Bronchial epithelial cell (primary cell): ENCODE measurements at regions not wholly inside any gene's neighbourhood (a gene's known extent, or its start where the extent isn't known, plus 50 kb on each side); places are given as distances from the start of the nearest gene placed in this dataset.
"Not testable (repeated sequence)": the region's sequence is repeated elsewhere in the genome, so short reads cannot be mapped to it uniquely, and the experiment has no call there.

Experiments
- DNase-seq: peaks from one replicate; pipeline ENCODE4 v3.0.0-alpha.2; 2010; ENCODE audit warnings: low read depth
- FAIRE-seq: peaks from 2 replicates; lab custom pipeline; 2011; peaks lifted over from hg19 to GRCh38; lab: Jason Lieb, UNC
- H3K27me3 ChIP-seq: 2 replicates; pipeline ENCODE4 v1.5.1; 2011; ENCODE audit warnings: low read length; ENCODE audit not compliant: control insufficient read depth, insufficient read depth
- H3K36me3 ChIP-seq: 2 replicates; pipeline ENCODE4 v1.5.1; 2011; ENCODE audit warnings: low read length; ENCODE audit not compliant: control insufficient read depth, insufficient read depth
- H3K4me3 ChIP-seq: 2 replicates; pipeline ENCODE4 v1.5.1; 2011; ENCODE audit warnings: mild to moderate bottlenecking, low read depth, low read length, control low read depth
- TF ChIP-seq, protein P1 (sequence below): IDR thresholded peaks from 2 replicates; pipeline ENCODE4 v1.5.1; 2011; ENCODE audit warnings: mild to moderate bottlenecking, moderate library complexity, low read length, control low read depth, inconsistent platforms; ENCODE audit not compliant: insufficient read depth, severe bottlenecking

DNA sequence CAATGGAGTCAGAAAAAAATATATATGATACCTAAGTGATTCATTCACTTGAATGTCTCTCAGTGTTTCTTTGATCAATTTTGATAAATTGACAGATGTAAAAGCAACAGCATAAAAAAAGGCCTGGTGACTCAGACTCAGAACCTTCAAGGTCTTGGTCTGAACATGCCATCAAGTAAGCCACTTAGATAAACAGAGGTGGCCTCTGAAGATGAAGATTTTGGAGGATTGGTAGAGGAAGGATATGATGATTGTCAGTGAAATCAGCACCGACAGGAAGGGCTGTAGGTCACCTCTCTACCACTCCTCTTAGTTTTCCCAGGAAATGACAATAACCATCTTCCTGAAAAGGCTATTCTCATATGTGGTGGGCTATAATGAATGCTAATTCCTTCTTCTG is 422.8 kb upstream of the EPHA7 start:
- H3K27me3 ChIP-seq, result no peaks in the 10 kb centered on the region
- no peak overlapping the region for H3K4me3 ChIP-seq
- TF ChIP-seq, protein P1, sequence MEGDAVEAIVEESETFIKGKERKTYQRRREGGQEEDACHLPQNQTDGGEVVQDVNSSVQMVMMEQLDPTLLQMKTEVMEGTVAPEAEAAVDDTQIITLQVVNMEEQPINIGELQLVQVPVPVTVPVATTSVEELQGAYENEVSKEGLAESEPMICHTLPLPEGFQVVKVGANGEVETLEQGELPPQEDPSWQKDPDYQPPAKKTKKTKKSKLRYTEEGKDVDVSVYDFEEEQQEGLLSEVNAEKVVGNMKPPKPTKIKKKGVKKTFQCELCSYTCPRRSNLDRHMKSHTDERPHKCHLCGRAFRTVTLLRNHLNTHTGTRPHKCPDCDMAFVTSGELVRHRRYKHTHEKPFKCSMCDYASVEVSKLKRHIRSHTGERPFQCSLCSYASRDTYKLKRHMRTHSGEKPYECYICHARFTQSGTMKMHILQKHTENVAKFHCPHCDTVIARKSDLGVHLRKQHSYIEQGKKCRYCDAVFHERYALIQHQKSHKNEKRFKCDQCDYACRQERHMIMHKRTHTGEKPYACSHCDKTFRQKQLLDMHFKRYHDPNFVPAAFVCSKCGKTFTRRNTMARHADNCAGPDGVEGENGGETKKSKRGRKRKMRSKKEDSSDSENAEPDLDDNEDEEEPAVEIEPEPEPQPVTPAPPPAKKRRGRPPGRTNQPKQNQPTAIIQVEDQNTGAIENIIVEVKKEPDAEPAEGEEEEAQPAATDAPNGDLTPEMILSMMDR, result no peak
- DNase-seq (no peak), FAIRE-seq (no peak)
- no peaks in the 10 kb centered on the region for H3K36me3 ChIP-seq

DNA sequence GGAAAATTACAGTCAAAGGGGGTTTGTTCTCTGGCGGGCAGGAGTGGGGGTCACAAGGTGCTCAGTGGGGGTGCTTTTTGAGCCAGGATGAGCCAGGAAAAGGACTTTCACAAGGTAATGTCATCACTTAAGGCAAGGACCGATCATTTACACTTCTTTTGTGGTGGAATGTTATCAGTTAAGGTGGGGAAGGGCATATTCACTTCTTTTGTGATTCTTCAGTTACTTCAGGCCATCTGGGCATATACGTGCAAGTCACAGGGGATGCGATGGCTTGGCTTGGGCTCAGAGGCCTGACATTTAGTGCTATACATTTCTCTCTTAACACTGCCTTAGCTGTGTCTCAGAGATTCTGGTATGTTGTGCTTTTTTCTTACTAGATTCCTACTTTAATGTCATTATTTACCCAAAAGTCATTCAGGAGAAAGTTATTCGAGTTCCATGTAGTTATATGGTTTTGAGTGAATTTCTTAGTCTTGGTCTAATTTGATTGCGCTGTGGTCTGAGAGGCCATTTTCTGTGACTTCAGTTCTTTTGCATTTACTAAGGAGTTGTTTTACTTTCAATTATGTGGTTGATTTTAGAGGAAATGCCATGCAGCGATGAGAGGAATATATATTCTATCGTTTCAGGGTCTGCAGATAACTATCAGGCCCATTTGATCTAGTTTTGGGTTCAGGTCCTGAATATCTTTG is 416.2 kb upstream of the EPHA7 start:
- H3K36me3 ChIP-seq, H3K4me3 ChIP-seq, FAIRE-seq, H3K27me3 ChIP-seq, DNase-seq: not testable (repeated sequence)

DNA sequence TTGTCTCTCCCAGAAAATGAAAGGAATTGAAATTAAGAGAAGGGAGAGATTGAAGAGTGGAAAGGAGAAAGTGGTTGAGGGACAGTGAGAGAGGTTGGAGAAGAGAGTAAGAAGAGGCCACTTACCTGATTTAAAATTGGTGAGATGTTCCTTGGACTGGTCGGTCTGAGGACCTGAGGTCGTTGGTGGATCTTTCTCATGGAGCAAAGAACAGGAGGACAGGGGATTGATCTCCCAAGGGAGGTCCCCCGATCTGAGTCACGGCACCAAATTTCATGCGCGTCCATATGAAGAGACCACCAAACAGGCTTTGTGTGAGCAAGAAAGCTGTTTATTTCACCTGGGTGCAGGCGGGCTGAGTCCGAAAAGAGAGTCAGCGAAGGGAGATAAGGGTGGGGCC is 415.7 kb upstream of the EPHA7 start:
- not testable (repeated sequence) for H3K27me3 ChIP-seq, DNase-seq, FAIRE-seq, H3K4me3 ChIP-seq, H3K36me3 ChIP-seq

DNA sequence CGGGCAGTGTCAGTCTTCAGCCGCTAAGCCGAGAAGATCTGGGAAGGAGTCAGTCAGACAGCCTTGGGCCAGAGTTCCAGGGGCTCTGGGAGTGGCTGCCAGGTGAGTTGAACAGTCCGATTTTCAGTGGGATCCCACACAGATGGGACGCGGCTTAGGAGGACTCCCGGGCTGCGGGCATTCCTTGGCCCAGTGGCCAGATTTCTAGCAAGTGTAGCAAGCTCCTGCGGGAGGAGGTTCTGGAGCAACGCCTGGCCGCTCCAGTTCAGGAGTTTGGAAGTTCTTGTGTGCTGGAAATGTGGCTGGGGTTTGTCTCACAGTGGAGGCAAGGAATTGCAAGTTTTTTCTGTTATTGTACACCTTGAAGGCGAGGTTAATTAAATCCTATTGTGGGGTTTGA is 414.0 kb upstream of the EPHA7 start:
- DNase-seq, H3K4me3 ChIP-seq, FAIRE-seq, H3K27me3 ChIP-seq, H3K36me3 ChIP-seq: not testable (repeated sequence)

DNA sequence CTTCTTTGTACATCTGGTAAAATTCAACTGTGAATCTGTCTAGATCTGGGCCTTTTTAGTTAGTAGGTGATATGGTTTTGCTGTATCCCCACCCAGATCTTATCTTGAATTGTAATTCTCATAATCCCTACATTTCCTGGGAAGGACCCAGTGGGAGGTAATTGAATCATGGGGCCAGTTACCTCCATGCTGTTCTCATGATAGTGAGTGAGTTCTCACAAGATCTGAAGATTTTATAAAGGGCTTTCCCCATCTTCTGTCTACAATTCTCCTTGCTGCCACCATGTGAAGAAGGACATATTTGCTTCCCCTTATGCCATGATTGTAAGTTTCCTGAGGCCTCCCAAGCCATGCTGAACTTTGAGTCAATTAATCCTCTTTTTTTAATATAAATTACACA is 410.4 kb upstream of the EPHA7 start:
- DNase-seq, FAIRE-seq, H3K27me3 ChIP-seq, H3K4me3 ChIP-seq, H3K36me3 ChIP-seq: not testable (repeated sequence)

DNA sequence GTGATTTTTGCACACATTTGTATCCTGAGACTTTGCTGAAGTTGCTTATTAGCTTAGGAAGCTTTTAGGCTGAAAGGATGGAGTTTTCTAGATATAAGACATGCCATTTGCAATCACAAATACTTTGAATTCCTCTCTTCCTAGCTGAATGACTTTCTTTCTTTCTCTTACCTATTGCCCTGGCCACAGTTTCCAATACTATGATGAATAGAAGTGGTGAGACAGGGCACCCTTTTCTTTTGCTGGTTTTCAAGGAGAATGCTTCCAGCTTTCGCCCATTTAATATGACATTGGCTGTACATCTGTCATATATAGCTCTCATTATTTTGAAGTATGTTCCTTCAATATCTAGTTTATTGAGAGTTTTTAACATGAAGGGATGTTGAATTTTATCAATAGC is 409.6 kb upstream of the EPHA7 start:
- Histone ChIP-seq H3K36me3 (no peaks in the 10 kb centered on the region), H3K4me3 (no peak overlapping the region), H3K27me3 (no peaks in the 10 kb centered on the region)
- no peak for FAIRE-seq
- DNase-seq, result no peak
- TF ChIP-seq, protein P1, result no peak

DNA sequence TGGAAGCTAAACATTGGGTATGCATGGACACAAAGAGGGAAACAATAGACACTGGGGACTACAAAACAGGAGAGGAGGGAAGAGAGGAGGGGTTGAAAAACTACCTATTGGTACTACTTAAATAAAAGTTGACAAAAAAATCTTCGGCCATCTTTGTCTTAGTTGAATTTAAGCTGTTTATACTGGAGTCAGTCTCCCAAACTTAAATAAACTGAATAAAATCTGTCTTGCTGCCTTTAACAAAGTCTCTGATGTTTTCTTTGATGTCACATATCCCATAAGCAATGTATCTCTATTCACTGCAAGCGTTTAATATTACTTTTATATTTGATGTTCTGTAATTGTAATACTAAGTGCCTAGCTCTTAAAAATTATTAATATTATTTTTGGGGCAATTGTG is 409.2 kb upstream of the EPHA7 start:
- DNase-seq, result no peak
- no peak overlapping the region for H3K4me3 ChIP-seq
- H3K27me3 ChIP-seq, result no peaks in the 10 kb centered on the region
- no peaks in the 10 kb centered on the region for H3K36me3 ChIP-seq
- no peak for FAIRE-seq
- TF ChIP-seq, protein P1, result no peak

DNA sequence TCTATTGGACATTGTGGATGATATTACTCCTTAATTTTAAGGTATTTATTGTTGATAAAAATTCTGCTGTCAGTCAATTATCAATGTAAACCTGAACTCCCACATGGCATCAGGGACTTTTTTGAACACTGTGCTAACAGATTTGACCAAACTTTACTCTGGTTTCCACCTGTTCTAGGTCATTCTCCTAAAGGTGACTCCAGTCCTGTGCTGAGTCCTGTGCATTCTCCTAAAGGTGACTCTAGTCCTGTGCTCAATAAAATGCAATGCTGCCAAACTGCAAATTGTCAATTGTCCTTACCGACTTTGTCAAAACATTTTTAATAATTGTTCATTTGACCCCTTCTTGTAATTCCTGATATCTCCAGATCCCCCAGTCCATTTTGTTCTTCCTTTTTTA is 408.4 kb upstream of the EPHA7 start:
- TF ChIP-seq, protein P1, result no peak
- DNase-seq (no peak), FAIRE-seq (no peak)
- no peaks in the 10 kb centered on the region for H3K27me3 ChIP-seq
- no peaks in the 10 kb centered on the region for H3K36me3 ChIP-seq
- no peak overlapping the region for H3K4me3 ChIP-seq
